HCEC 1CT (cell line): ENCODE measurements at regions not wholly inside any gene's neighbourhood (a gene's known extent, or its start where the extent isn't known, plus 50 kb on each side); places are given as distances from the start of the nearest gene placed in this dataset.
"Not testable (repeated sequence)": the region's sequence is repeated elsewhere in the genome, so short reads cannot be mapped to it uniquely, and the experiment has no call there.

ENCODE experiments used
- DNase-seq: peaks from one replicate; pipeline ENCODE4 v3.0.0-alpha.2; 2017

- no peak for DNase-seq
These were observed 452.3 kb upstream of the ID2 start for GRCh38 chr2:8229546-8229986.

- no peak for DNase-seq
These were observed 451.4 kb upstream of the ID2 start for GRCh38 chr2:8230466-8230865.

- DNase-seq, result no peak
These were observed 450.0 kb upstream of the ID2 start for GRCh38 chr2:8231902-8232301.

- DNase-seq, result no peak
These were observed 449.0 kb upstream of the ID2 start for GRCh38 chr2:8232871-8233270.

GRCh38 chr2:8234253-8234652 is 447.6 kb upstream of the ID2 start:
- no peak for DNase-seq

GRCh38 chr2:8234757-8235374 is 447.0 kb upstream of the ID2 start:
- no peak for DNase-seq

- no peak for DNase-seq
These were observed 446.4 kb upstream of the ID2 start for GRCh38 chr2:8235419-8235818.

- DNase-seq, result no peak
These were observed 445.5 kb upstream of the ID2 start for GRCh38 chr2:8236391-8236790.

GRCh38 chr2:8238521-8239230 is 443.2 kb upstream of the ID2 start:
- DNase-seq, result no peak

- no peak for DNase-seq
These were observed 442.2 kb upstream of the ID2 start for GRCh38 chr2:8239531-8240088.

- DNase-seq, result no peak
These were observed 440.5 kb upstream of the ID2 start for GRCh38 chr2:8241317-8241716.

- no peak for DNase-seq
These were observed 439.1 kb upstream of the ID2 start for GRCh38 chr2:8242739-8243138.

- DNase-seq, result no peak
These were observed 438.0 kb upstream of the ID2 start for GRCh38 chr2:8243748-8244400.

GRCh38 chr2:8244639-8245038 is 437.2 kb upstream of the ID2 start:
- no peak for DNase-seq

GRCh38 chr2:8246137-8246536 is 435.7 kb upstream of the ID2 start:
- no peak for DNase-seq

GRCh38 chr2:8247905-8248622 is 433.8 kb upstream of the ID2 start:
- no peak for DNase-seq

GRCh38 chr2:8248623-8248957 is 433.3 kb upstream of the ID2 start:
- DNase-seq, result no peak

GRCh38 chr2:8249141-8249540 is 432.7 kb upstream of the ID2 start:
- DNase-seq, result no peak

GRCh38 chr2:8249769-8250168 is 432.1 kb upstream of the ID2 start:
- DNase-seq, result no peak

GRCh38 chr2:8250290-8250689 is 431.6 kb upstream of the ID2 start:
- not testable (repeated sequence) for DNase-seq

GRCh38 chr2:8251291-8251690 is 430.6 kb upstream of the ID2 start:
- DNase-seq, result no peak

- no peak for DNase-seq
These were observed 430.0 kb upstream of the ID2 start for GRCh38 chr2:8251856-8252255.

GRCh38 chr2:8252997-8253694 is 428.7 kb upstream of the ID2 start:
- no peak for DNase-seq
